SK-N-SH (cell line): ENCODE measurements at regions not wholly inside any gene's neighbourhood (a gene's known extent, or its start where the extent isn't known, plus 50 kb on each side); places are given as distances from the start of the nearest gene placed in this dataset.

Source experiments
- CTCF ChIP-seq: fragments of 200-600 bp; sonication (generic); IDR thresholded peaks from 2 replicates; pipeline ENCODE4 v1.6.1; 2017; ENCODE audit warnings: antibody characterized with exemption, mild to moderate bottlenecking, moderate library complexity
- FOSL2 ChIP-seq: IDR thresholded peaks from 2 replicates; pipeline ENCODE4 v1.4.0; 2012; ENCODE audit warnings: low read depth, mild to moderate bottlenecking, moderate library complexity, borderline replicate concordance
- JUND ChIP-seq: IDR thresholded peaks from 2 replicates; pipeline ENCODE4 v1.4.0; 2012
- MAX ChIP-seq: IDR thresholded peaks from 2 replicates; pipeline ENCODE4 v1.4.0; 2012; ENCODE audit warnings: low read depth
- MEF2A ChIP-seq: IDR thresholded peaks from 2 replicates; pipeline ENCODE4 v1.4.0; 2012; ENCODE audit warnings: low read depth, borderline replicate concordance
- MXI1 ChIP-seq: IDR thresholded peaks from 2 replicates; pipeline ENCODE4 v1.6.1; 2012; ENCODE audit warnings: mild to moderate bottlenecking, low read depth, low read length, improper control_type of control experiment
- POLR2AphosphoS5 ChIP-seq: IDR thresholded peaks from 2 replicates; pipeline ENCODE4 v1.6.1; 2012; ENCODE audit warnings: low read depth, low read length
- RFX5 ChIP-seq: IDR thresholded peaks from 2 replicates; pipeline ENCODE4 v1.6.1; 2012; ENCODE audit warnings: mild to moderate bottlenecking, improper control_type of control experiment, low read length
- TAF1 ChIP-seq: IDR thresholded peaks from 2 replicates; pipeline ENCODE4 v1.6.1; 2012; ENCODE audit warnings: low read depth, mild to moderate bottlenecking, low read length, moderate library complexity, borderline replicate concordance
- USF2 ChIP-seq: fragments of 150-350 bp; IDR thresholded peaks from 2 replicates; pipeline ENCODE4 v1.6.1; 2017; ENCODE audit warnings: antibody characterized with exemption, low read length, low read depth, borderline replicate concordance
- ZBTB33 ChIP-seq: IDR thresholded peaks from 2 replicates; pipeline ENCODE4 v1.4.0; 2012; ENCODE audit warnings: low read depth, borderline replicate concordance

- no peak for TF ChIP-seq CTCF
- no peak for TF ChIP-seq JUND
- no peak for TF ChIP-seq POLR2AphosphoS5
- TF ChIP-seq MAX, result no peak
- no peak for TF ChIP-seq TAF1
- no peak for TF ChIP-seq FOSL2
- no peak for TF ChIP-seq MXI1
- TF ChIP-seq ZBTB33, result no peak
- no peak for TF ChIP-seq MEF2A
- TF ChIP-seq USF2, result no peak
- no peak for TF ChIP-seq RFX5
Observed at GRCh38 chr12:88417531-88417930, 162.7 kb downstream of the KITLG start.
